Endothelial cell of umbilical vein (primary cell): ENCODE measurements at regions not wholly inside any gene's neighbourhood (a gene's known extent, or its start where the extent isn't known, plus 50 kb on each side); places are given as distances from the start of the nearest gene placed in this dataset.

Experiments used
- BruUV-seq: library from RNA; stranded (reverse); fragments of 400-500 nt; replicated peaks from 2 replicates; lab custom pipeline; 2021; lab: Mats Ljungman, UMichigan
- CTCF ChIA-PET: fragments of 300-600, 350-600 bp; sonication (Branson Sonifier 250); formaldehyde crosslinking; loops from one replicate; lab custom pipeline; 2021; ENCODE audit warnings: antibody characterized with exemption, inconsistent platforms; lab: Charles Lee
- POLR2A ChIA-PET: fragments of 300-600, 350-600 bp; sonication (Branson Sonifier 250); formaldehyde crosslinking; loops from one replicate; lab custom pipeline; 2021; ENCODE audit warnings: antibody characterized with exemption, inconsistent platforms; lab: Charles Lee
- DNase-seq: peaks from one replicate; pipeline ENCODE4 v3.0.0-alpha.2; 2011; ENCODE audit warnings: low read depth, low spot score
- FAIRE-seq: peaks from 2 replicates; lab custom pipeline; 2011; peaks lifted over from hg19 to GRCh38; lab: Jason Lieb, UNC
- H2AFZ ChIP-seq: 2 replicates; pipeline ENCODE4 v1.6.0; 2012; ENCODE audit warnings: low read depth, low read length, control low read depth, inconsistent platforms
- H3K27ac ChIP-seq: 2 replicates; pipeline ENCODE4 v1.5.1; 2011; ENCODE audit warnings: low read depth, mild to moderate bottlenecking, control low read depth, low read length, moderate library complexity; ENCODE audit not compliant: insufficient read depth
- H3K27me3 ChIP-seq, 2 experiments: 2 replicates each; pipeline versions ENCODE4 v1.6.0 to v1.6.1; 2011; ENCODE audit warnings: low read length in 2 of 2, mixed read lengths in 1 of 2; ENCODE audit not compliant: control insufficient read depth in 2 of 2, insufficient read depth in 2 of 2
- H3K36me3 ChIP-seq, 2 experiments: 2 replicates in 1 of 2; 3 replicates in 1 of 2; pipeline ENCODE4 v1.5.1; 2011; ENCODE audit warnings: low read length in 2 of 2, mild to moderate bottlenecking in 1 of 2, moderate library complexity in 1 of 2; ENCODE audit not compliant: control insufficient read depth in 2 of 2, insufficient read depth in 2 of 2; ENCODE audit errors: extremely low read depth in 1 of 2
- H3K4me1 ChIP-seq: 3 replicates; pipeline ENCODE4 v1.5.1; 2011; ENCODE audit warnings: mild to moderate bottlenecking, low read length; ENCODE audit not compliant: control insufficient read depth, insufficient read depth; ENCODE audit errors: extremely low read depth
- H3K4me2 ChIP-seq: 2 replicates; pipeline ENCODE4 v1.6.1; 2011; ENCODE audit warnings: low read length, control low read depth, mixed read lengths; ENCODE audit not compliant: insufficient read depth
- H3K4me3 ChIP-seq, 3 experiments: fragments of 200-600 bp in 1 of 3; sonication (generic), shearing (Covaris generic) in 1 of 3; replicated peaks in 1 of 3; 2 replicates each; pipeline ENCODE4 v1.5.1; 2011 to 2016; ENCODE audit warnings: control low read depth in 3 of 3, low read length in 3 of 3, mild to moderate bottlenecking in 2 of 3, inconsistent platforms in 1 of 3, low read depth in 1 of 3, moderate library complexity in 1 of 3; ENCODE audit not compliant: insufficient read depth in 1 of 3
- H3K79me2 ChIP-seq: 2 replicates; pipeline ENCODE4 v1.6.0; 2012; ENCODE audit warnings: low read length, inconsistent platforms; ENCODE audit not compliant: control insufficient read depth, insufficient read depth
- H3K9ac ChIP-seq: replicated peaks from 2 replicates; pipeline ENCODE3; 2011; ENCODE audit warnings: low read length, control low read depth; ENCODE audit not compliant: insufficient read depth; ENCODE audit errors: extremely low read depth
- H3K9me1 ChIP-seq: replicated peaks from 3 replicates; pipeline ENCODE4 v1.6.0; 2011; ENCODE audit warnings: mild to moderate bottlenecking, low read length; ENCODE audit not compliant: control insufficient read depth, insufficient read depth; ENCODE audit errors: extremely low read depth
- H3K9me3 ChIP-seq: replicated peaks from 2 replicates; pipeline ENCODE4 v1.5.1; 2012; ENCODE audit warnings: low read length, inconsistent platforms; ENCODE audit not compliant: control insufficient read depth, insufficient read depth
- H4K20me1 ChIP-seq: replicated peaks from 2 replicates; pipeline ENCODE3; 2011; ENCODE audit warnings: mild to moderate bottlenecking, low read length; ENCODE audit not compliant: control insufficient read depth, insufficient read depth; ENCODE audit errors: extremely low read depth
- CTCF ChIP-seq, 2 donors: IDR thresholded peaks; 1 replicate in 1 of 2; 2 replicates in 1 of 2; pipeline ENCODE4 v1.5.1; 2011; ENCODE audit warnings: low read length in 2 of 2, mild to moderate bottlenecking in 2 of 2, moderate library complexity in 2 of 2, control low read depth in 1 of 2, inconsistent platforms in 1 of 2, low read depth in 1 of 2; ENCODE audit not compliant: insufficient read depth in 1 of 2; ENCODE audit errors: extremely low read depth in 1 of 2
- EZH2 ChIP-seq: IDR thresholded peaks from 2 replicates; pipeline ENCODE4 v1.6.1; 2012; ENCODE audit warnings: borderline replicate concordance, low read depth, mild to moderate bottlenecking, moderate library complexity, low read length, inconsistent platforms; ENCODE audit not compliant: severe bottlenecking
- FOS ChIP-seq: IDR thresholded peaks from 2 replicates; pipeline ENCODE4 v1.6.1; 2011; ENCODE audit warnings: mild to moderate bottlenecking, low read length, moderate library complexity, borderline replicate concordance; ENCODE audit not compliant: insufficient read depth
- GATA2 ChIP-seq: IDR thresholded peaks from 2 replicates; pipeline ENCODE4 v1.7.0; 2011; ENCODE audit warnings: low read depth, mild to moderate bottlenecking, moderate library complexity, mixed read lengths, low read length; ENCODE audit not compliant: insufficient read length, insufficient read depth
- JUN ChIP-seq: IDR thresholded peaks from 2 replicates; pipeline ENCODE4 v1.6.1; 2011; ENCODE audit warnings: borderline replicate concordance, low read depth; ENCODE audit not compliant: insufficient read length, insufficient read depth
- MAX ChIP-seq: IDR thresholded peaks from 2 replicates; pipeline ENCODE4 v1.6.1; 2011; ENCODE audit not compliant: insufficient read depth, insufficient read length
- MYC ChIP-seq: IDR thresholded peaks from one replicate; pipeline ENCODE4 v1.6.1; 2011; ENCODE audit warnings: mild to moderate bottlenecking, low read depth, low read length
- POLR2A ChIP-seq: IDR thresholded peaks from 2 replicates; pipeline ENCODE4 v1.6.1; 2012; ENCODE audit warnings: low read depth, mild to moderate bottlenecking, control low read depth, low read length
- POLR2AphosphoS5 ChIP-seq: IDR thresholded peaks from 2 replicates; pipeline ENCODE4 v1.6.1; 2012; ENCODE audit warnings: low read depth, mild to moderate bottlenecking, control low read depth, low read length, moderate library complexity; ENCODE audit not compliant: insufficient read depth
- dilution Hi-C: fragments of 300-500 bp; cut with MboI; formaldehyde crosslinking; loops from one replicate; pipeline ENCODE4 v1.15.0; 2019; ENCODE audit warnings: low sequenced_read_pairs; ENCODE audit not compliant: extremely low pct_ligation_motif_present
- intact Hi-C: fragments of 100-400 bp; cut with micrococcal nuclease; formaldehyde crosslinking; loops from one replicate; pipeline ENCODE4 v1.10.0; 2022

- ChIA-PET POLR2A (no interaction called here), CTCF (interaction anchor here (0.6 kb wide), 1 partner anchor 692 kb away, joined by 4 read pairs; no protein-coding TSS in a partner anchor)
- no peak overlapping the region for H2AFZ ChIP-seq
- H3K36me3 ChIP-seq: no peaks in the 10 kb centered on the region
- no peaks in the 10 kb centered on the region for H3K27me3 ChIP-seq
- peak; percentile 78 for FAIRE-seq
- no peaks in the 10 kb centered on the region for H3K9me1 ChIP-seq
- no TSS peak for BruUV-seq
- H3K9me3 ChIP-seq: no peaks in the 10 kb centered on the region
- no peak overlapping the region for H3K4me2 ChIP-seq
- intact Hi-C loops (no loop called here), dilution Hi-C loops (no loop called here)
- no peak overlapping the region for H3K9ac ChIP-seq
- H3K79me2 ChIP-seq: no peaks in the 10 kb centered on the region
- no peak overlapping the region for H3K27ac ChIP-seq
- TF ChIP-seq POLR2A (no peak), CTCF (IDR thresholded peaks at IDR 0.05; ENCODE audit: extremely low read depth in 1 of 2, insufficient read depth in 1 of 2, low read depth in 1 of 2, low read length in 2 of 2) (no peak), JUN (no peak), MAX (no peak), POLR2AphosphoS5 (no peak), MYC (no peak), FOS (no peak), EZH2 (no peak), GATA2 (no peak)
- no peaks in the 10 kb centered on the region for H4K20me1 ChIP-seq
- H3K4me1 ChIP-seq: no peaks in the 10 kb centered on the region
- H3K4me3 ChIP-seq: no peak overlapping the region
- DNase-seq: no peak
These were observed 567.4 kb downstream of the TSN start for GRCh38 chr2:122322815-122323214.
